HG03135 (cell line): ENCODE measurements at regions not wholly inside any gene's neighbourhood (a gene's known extent, or its start where the extent isn't known, plus 50 kb on each side); places are given as distances from the start of the nearest gene placed in this dataset.

Experiments
- ATAC-seq: cut with Tn5 transposase; IDR thresholded peaks from one replicate; pipeline ENCODE4 v1.9.1; 2021; ENCODE audit warnings: mild to moderate bottlenecking, moderate library complexity; ENCODE audit not compliant: unreplicated experiment

GRCh38 chr7:91323626-91324158 is 59.5 kb downstream of the FZD1 start:
- no peak for ATAC-seq

GRCh38 chr7:91324663-91325062 is 60.4 kb downstream of the FZD1 start:
- no peak for ATAC-seq

GRCh38 chr7:91325726-91326125 is 61.5 kb downstream of the FZD1 start:
- ATAC-seq, result no peak

GRCh38 chr7:91326516-91327199 is 62.4 kb downstream of the FZD1 start:
- no peak for ATAC-seq

- no peak for ATAC-seq
Measured at GRCh38 chr7:91327346-91327745, 63.1 kb downstream of the FZD1 start.

GRCh38 chr7:91329571-91329970 is 65.3 kb downstream of the FZD1 start:
- ATAC-seq, result no peak

DNA sequence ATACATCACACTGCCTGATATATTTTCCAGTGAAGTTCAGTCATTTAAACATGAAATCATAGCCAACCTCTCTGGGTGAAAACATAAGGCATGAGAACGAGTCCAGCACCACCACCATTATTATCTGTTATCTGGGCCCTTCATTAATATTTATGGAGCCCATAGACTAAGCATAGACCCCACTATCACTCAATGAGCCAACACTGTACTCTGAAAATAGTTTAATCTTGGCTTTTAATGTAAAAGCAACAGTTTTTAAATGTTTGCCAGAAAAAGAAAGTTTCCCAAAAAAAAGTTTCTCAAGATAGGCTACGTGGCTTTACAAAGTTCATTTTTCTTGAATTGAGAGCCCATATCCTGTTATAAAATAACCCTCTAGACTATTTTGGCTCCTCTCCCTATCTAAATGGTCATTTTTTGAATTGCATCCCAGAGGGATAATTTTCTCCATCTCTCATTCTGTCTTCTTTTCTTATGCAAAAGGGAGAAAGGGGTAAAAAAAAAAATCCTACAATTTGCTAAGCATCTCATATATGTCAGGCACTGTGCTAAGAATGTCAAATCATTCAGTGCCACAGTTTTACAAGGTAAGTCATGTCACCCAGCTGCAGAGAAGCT is 66.1 kb downstream of the FZD1 start:
- no peak for ATAC-seq

DNA sequence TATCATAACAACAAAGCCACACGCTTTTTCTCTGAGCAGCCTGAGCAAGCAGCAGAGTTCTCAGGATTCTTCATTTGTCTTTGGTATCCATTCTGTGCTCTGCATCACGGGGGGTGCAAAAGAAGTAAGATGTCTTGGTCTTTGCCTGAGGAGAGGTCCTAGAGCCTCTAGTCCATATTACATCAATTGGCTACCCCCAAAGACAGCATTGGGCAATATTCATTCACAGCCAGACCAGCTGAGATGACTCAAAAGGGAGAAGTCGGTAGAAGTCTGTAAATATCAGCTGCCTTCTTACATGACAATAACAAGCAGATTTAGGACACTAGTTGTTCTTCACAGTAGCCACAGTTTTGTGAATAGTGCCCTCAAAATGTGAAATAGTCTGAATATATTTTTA is 66.6 kb downstream of the FZD1 start:
- no peak for ATAC-seq

DNA sequence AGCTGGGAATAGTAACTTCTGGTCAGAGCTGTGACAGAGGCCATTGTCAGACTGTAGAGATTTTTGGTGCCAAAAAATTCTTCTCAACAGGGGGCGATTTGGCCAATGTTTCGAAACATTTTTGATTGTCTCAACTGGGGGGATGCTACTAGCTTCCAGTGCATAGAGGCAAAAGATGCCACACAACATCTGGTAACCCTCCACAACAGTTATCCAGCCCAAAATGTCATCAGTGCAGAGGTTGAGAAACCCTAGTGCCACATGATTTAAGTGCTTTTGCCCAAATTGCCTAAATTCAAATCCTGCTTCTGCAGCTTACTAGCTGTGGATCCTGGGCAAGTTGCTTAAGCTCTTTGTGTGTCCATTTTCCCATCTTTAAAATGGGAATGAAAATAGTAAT is 71.9 kb downstream of the FZD1 start:
- no peak for ATAC-seq

DNA sequence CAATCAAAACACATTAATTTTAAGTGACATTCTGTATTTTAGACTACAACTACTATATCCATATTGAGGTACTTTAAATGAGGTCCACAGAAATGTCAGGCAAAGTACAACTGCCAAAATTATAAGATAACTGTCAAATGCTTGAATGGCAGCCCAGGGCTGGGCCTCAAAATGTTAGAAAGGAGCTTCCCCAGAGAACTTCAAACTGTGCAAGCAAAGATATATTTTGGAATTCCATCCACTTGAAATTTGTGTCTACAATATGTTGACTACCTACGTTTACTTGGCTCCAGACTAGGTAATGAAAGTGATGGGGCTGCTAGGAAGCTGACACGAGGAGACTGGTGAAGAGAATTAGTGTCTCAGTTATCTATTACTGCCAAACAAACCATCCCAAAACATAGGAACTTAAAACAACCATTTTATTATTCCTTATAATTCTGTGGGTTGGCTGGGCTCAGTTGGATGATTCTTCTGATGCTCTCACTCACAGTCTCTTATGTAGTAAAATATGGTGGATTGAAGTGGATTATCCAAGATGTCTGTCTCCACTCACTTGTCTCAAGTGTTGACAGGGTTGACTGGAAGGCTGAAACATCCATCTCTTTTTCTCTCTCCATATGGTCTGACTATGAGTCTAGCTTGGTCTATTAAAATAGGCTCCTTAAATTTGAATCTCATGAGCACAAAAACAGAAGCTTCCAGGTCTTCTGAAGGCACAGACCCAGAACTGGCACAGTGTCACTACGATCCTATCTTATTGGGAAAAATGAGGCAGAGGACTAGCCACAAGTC is 74.2 kb downstream of the FZD1 start:
- no peak for ATAC-seq

GRCh38 chr7:91342346-91342745 is 78.1 kb downstream of the FZD1 start:
- ATAC-seq, result no peak

DNA sequence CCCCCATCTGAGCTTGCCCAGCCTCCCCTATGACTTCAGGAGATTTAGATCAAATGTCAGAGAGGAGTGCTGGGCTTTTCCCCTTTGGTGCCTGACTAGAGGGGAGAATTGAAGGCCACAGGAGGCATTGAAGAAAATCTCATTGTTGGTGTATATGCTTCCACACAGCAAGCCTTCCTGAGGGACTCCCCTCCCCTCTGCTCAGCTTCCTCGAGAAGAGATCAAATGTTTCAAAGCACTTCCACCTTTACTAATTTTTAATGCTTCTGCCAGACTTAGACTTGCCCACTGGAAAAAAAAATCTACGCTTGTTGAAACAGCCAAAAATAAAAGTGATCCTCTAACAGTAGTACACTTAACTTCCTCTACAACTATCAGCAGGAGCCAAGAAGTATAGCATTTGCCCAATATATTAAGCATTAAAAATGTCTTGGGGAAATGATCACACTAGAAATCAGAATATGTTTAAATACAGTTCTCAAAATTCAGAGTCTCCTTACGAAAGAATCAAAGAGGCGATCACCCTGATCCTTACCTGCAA is 79.3 kb downstream of the FZD1 start:
- no peak for ATAC-seq

DNA sequence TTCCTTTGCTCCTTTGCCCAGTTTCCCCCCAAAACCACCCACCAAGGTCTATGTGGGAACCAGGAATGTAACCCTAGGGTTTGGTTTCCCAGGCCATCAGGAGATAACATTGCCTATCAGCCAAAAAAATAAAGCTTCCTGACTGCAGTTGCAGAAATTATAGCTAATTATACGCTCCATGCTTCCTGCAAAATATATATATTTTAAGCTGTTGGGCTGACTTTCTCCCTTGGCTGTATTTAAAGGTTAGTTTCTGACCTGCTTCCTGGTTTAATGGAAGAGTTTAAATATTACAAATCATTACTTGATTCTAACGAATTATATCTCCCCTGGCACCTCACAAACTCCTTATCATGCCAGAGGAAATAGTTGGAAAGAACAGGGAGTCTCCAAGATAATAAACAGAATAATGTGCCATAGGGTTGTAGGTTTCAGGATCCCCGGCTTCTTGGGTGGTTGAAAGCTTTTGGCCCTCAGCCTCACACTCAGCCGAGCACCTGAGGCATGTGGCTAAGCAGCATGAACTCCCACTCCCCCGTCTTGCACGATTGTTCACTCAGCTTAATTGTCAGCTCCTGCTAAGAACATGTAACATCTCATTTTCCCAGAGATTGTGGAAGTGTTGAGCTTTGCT is 79.9 kb downstream of the FZD1 start:
- ATAC-seq, result no peak

DNA sequence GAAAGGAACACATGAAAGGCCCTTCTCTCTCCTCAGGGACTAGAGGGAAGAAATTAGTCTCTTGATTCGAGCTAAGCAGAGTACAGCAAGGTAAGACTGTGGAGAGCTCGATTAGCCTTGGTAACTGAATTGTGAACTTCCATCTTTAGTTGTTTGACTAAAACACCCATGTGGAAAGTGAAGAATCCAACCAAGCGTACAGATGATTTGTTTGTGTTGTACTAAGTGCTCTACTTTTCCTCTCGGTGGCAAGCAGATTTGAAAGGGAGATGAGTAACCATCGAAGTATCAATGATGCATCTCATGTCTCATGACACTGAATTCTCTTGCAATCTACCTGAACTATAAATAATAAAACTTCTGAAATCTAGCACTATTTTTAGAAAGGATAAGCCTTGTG is 80.7 kb downstream of the FZD1 start:
- peak; percentile 49 for ATAC-seq

DNA sequence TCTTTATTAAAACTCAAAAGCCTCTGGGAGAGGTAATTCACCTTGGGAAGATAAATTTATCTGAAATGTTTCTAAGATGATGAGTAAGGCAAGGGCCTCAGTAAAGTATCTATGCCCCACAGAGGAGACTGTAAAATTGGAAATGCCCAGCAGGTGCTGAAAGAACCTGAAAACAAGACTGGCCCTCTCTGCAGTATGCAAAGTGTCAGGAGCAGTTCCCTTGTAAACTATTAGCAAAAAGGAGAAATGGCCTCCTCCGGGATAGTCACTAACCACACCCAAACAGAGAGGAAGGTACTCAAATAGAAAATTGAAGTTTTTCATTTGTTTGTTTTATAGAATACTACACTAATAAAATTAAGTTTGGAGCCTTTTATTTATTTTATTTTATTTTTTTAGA is 81.2 kb downstream of the FZD1 start:
- ATAC-seq, result peak; percentile 63

GRCh38 chr7:91346426-91346825 is 82.2 kb downstream of the FZD1 start:
- no peak for ATAC-seq

- no peak for ATAC-seq
Measured at GRCh38 chr7:91347290-91347689, 83.1 kb downstream of the FZD1 start.

- no peak for ATAC-seq
Measured at GRCh38 chr7:91348711-91349110, 84.5 kb downstream of the FZD1 start.

GRCh38 chr7:91351374-91351773 is 87.1 kb downstream of the FZD1 start:
- no peak for ATAC-seq

DNA sequence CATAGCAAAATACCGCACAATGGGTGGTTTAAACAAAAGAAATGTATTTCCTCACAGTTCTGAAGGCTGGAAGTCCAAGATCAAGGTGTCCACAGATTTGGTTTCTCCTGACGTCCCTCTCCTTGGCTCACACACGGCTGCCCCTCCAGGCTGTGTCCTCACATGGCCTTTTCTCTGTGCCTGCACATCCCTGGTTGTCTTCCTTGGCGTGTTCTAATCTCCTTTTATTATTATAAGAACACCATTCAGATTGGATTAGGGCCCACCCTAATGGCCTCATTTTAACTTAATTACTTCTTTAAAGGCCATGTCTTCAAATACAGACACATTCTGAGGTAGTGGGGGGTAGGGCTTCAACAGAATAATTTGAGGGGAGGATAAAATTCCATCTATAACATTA is 87.9 kb downstream of the FZD1 start:
- no peak for ATAC-seq

GRCh38 chr7:91353848-91354247 is 89.6 kb downstream of the FZD1 start:
- ATAC-seq, result no peak
